ENCODE measurements at regions not wholly inside any gene's neighbourhood (a gene's known extent, or its start where the extent isn't known, plus 50 kb on each side); places are given as distances from the start of the nearest gene placed in this dataset.
"Not testable (repeated sequence)": the region's sequence is repeated elsewhere in the genome, so short reads cannot be mapped to it uniquely, and the experiment has no call there.

GRCh38 chr6:128599036-128599435 lies 78.6 kb upstream of the PTPRK start:
- no peak overlapping the region; a peak in 2 of 22 replicates for H3K27ac ChIP-seq
- H3K4me1 ChIP-seq: peaks cover 29 to 69% (median 40%) of the 10 kb centered on the region in 10 experiments

GRCh38 chr6:128598571-128598970 lies 78.2 kb upstream of the PTPRK start:
- Histone ChIP-seq H3K4me3 (no peak overlapping the region), H3K9ac (no peak overlapping the region), H3K9me3 (replicated peaks in 1 of 11) (no peaks in the 10 kb centered on the region), H3K27me3 (no peaks in the 10 kb centered on the region), H3K4me1 (peaks cover 29 to 69% (median 40%) of the 10 kb centered on the region in 10 experiments), H4K20me1 (no peaks in the 10 kb centered on the region), H3K27ac (no peak overlapping the region), H3K4me2 (peak overlapping the region in 1 of 11 experiments; percentile 61; a peak in 2 of 22 replicates), H3K36me3 (no peaks in the 10 kb centered on the region)
- TF ChIP-seq Cebpa-rat (IDR thresholded peaks at IDR 0.05): no peak

More at GRCh38 chr6:128599036-128599435, 78.6 kb upstream of the PTPRK start:
- TF ChIP-seq Cebpa-rat (IDR thresholded peaks at IDR 0.05): no peak
- Histone ChIP-seq H3K4me2 (peak overlapping the region in 5 of 11 experiments; percentile 61 to 79 (median 76); a peak in 6 of 22 replicates), H3K9me3 (replicated peaks in 1 of 11) (no peaks in the 10 kb centered on the region), H3K9ac (no peak overlapping the region), H3K36me3 (no peaks in the 10 kb centered on the region), H4K20me1 (no peaks in the 10 kb centered on the region), H3K27me3 (no peaks in the 10 kb centered on the region), H3K4me3 (no peak overlapping the region)

- Histone ChIP-seq H3K4me3 (no peak overlapping the region), H3K4me2 (peak overlapping the region in 1 of 11 experiments; percentile 49; a peak in 1 of 22 replicates), H3K27ac (no peak overlapping the region), H3K9ac (no peak overlapping the region), H4K20me1 (no peaks in the 10 kb centered on the region), H3K36me3 (no peaks in the 10 kb centered on the region), H3K4me1 (peaks cover 29 to 68% (median 40%) of the 10 kb centered on the region in 10 experiments), H3K27me3 (no peaks in the 10 kb centered on the region), H3K9me3 (replicated peaks in 1 of 11) (no peaks in the 10 kb centered on the region)
- TF ChIP-seq Cebpa-rat (IDR thresholded peaks at IDR 0.05): no peak
Observed at GRCh38 chr6:128597956-128598355, 77.6 kb upstream of the PTPRK start.

DNA sequence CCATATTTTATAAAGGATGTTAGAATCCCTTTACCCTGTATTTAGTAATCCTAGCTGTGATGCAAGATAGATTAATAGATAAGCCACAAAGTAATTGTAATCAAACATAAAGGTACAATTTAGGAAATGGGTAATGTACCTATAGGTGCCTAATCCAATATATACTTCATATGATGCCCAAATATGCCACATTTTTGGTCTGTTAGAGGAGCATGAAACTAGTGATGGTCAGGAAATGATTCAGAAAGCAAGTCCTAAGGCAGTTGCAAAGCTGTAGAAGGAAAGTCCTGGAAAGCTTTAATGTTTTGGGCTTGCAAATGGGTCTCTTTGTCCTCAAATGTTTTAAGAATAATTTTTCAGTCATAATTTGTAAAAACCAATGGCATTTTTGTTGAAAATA lies 76.6 kb upstream of the PTPRK start:
- peaks cover 29 to 58% (median 39%) of the 10 kb centered on the region in 10 experiments for H3K4me1 ChIP-seq
- H3K36me3 ChIP-seq: no peaks in the 10 kb centered on the region
- no peak overlapping the region for H3K27ac ChIP-seq
- H3K9me3 ChIP-seq (replicated peaks in 1 of 11): no peaks in the 10 kb centered on the region; a peak in 1 of 22 replicates
- no peaks in the 10 kb centered on the region for H4K20me1 ChIP-seq
- H3K4me3 ChIP-seq: no peak overlapping the region
- H3K27me3 ChIP-seq: no peaks in the 10 kb centered on the region
- peak overlapping the region in 4 of 11 experiments; percentile 23 to 57 (median 48); a peak in 5 of 22 replicates for H3K4me2 ChIP-seq
- H3K9ac ChIP-seq: no peak overlapping the region
- TF ChIP-seq Cebpa-rat (IDR thresholded peaks at IDR 0.05): no peak

DNA sequence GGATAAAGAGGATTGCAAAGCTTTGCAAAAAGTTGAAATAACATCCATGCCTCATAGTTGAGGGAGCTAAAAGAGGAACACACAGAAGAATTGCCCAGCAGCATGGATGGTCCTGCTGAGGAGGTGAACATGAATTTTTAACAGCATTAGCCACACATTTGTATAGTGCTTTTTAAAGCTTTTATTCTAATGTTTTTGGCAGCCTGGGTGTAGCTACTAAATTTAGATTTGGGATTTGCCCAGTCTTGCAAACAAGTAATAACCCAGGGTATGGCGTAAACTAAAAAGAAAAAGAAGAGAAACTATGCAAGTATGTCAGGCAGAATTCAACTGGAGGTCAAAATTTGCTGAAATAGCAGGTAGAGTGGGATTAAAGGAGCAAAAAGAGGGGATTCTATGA lies 75.1 kb upstream of the PTPRK start:
- no peak for TF ChIP-seq Cebpa-rat (IDR thresholded peaks at IDR 0.05)
- H3K4me1 ChIP-seq: peaks cover 14 to 44% (median 24%) of the 10 kb centered on the region in 10 experiments
- no peak overlapping the region for H3K27ac ChIP-seq
- H3K4me2 ChIP-seq: peak overlapping the region in 2 of 11 experiments; percentile 49 to 57; a peak in 3 of 22 replicates
- H3K36me3 ChIP-seq: no peaks in the 10 kb centered on the region
- H3K9me3 ChIP-seq (replicated peaks in 1 of 11): peaks cover 0 to 7% (median 0%) of the 10 kb centered on the region in 11 experiments; a peak in 3 of 22 replicates
- no peak overlapping the region for H3K9ac ChIP-seq
- H4K20me1 ChIP-seq: no peaks in the 10 kb centered on the region
- no peak overlapping the region for H3K4me3 ChIP-seq
- no peaks in the 10 kb centered on the region for H3K27me3 ChIP-seq

- TF ChIP-seq Cebpa-rat (IDR thresholded peaks at IDR 0.05): no peak
- Histone ChIP-seq H3K27me3 (no peaks in the 10 kb centered on the region), H3K4me3 (no peak overlapping the region), H3K27ac (no peak overlapping the region), H3K36me3 (no peaks in the 10 kb centered on the region), H3K4me2 (no peak overlapping the region), H3K4me1 (no peaks in the 10 kb centered on the region), H3K9ac (no peak overlapping the region), H4K20me1 (no peaks in the 10 kb centered on the region), H3K9me3 (replicated peaks in 1 of 11) (0 out of 22 replicates have a peak, but pooled peaks cover 0 to 3% (median 0%) of the 10 kb centered on the region in 11 experiments)
Observed at GRCh38 chr6:128586095-128586494, 65.7 kb upstream of the PTPRK start.

DNA sequence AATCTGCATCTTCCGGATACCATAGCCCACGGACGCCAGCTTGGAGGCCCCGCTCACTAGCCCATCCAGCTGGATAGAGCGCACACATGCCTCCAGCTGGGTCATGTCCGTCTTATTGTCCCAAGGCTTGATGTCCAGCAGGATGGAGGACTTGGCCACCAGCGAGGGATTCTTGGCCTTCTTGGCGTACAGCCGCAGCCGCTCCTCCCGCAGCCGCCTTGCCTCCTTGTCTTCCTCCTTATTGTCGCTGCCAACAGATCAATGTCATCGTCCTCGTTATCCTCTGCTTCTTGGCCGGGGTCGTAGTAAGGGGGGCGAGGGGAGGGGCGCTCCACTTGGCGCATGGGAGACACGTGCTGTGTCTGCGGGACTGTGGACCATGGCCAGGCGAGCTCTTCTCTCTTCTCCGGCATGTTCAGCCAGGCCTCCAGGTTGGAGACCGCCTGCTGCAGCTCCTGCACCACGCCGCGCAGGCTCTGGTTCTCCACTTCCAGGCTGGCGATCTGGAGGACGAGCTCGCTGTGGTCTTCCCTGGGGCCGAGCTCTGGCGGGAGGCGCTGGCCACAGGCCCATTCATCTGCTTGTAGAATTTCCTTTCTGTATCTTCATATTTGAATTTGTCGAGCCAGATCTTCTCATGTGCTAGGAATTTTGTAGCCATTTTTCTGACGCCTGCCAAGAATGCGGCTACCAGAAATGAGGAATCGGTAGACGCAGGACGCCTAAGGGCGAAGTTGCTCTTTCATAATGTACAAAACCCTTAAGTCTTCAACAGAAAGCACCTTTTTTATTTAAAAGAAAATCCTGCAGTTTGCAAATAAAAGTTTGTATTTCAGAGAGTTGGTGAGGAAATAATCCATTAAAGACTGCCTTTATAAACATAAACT lies 60.1 kb upstream of the PTPRK start:
- Histone ChIP-seq H3K9ac (no peak overlapping the region), H3K4me3 (no peak overlapping the region), H3K36me3 (no peaks in the 10 kb centered on the region), H3K9me3 (replicated peaks in 1 of 11) (no peaks in the 10 kb centered on the region), H3K4me1 (no peaks in the 10 kb centered on the region), H3K4me2 (no peak overlapping the region), H3K27ac (no peak overlapping the region), H4K20me1 (no peaks in the 10 kb centered on the region), H3K27me3 (no peaks in the 10 kb centered on the region)
- TF ChIP-seq Cebpa-rat (IDR thresholded peaks at IDR 0.05): no peak

DNA sequence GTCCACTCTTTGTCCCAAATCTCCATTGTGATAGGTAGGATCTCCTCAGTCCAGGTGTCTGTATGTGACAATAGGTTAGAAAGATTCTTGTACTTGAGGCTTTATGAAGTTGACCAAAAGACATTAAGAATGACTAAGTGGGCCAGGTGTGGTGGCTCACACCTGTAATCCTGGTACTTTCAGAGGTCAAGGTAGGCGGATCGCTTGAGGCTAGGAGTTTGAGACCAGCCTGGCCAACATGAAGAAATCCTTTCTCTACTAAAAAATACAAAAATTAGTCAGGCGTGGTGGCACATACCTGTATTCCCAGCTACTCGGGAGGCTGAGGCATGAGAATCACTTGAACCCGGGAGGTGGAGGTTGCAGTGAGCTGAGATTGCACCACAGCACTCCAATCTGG lies 54.9 kb upstream of the PTPRK start:
- H3K4me1 ChIP-seq; H3K9me3 ChIP-seq (replicated peaks in 1 of 11); H4K20me1 ChIP-seq; H3K27ac ChIP-seq; H3K9ac ChIP-seq; H3K36me3 ChIP-seq; H3K4me3 ChIP-seq; H3K4me2 ChIP-seq; H3K27me3 ChIP-seq: not testable (repeated sequence)

- Histone ChIP-seq H3K36me3 (no peaks in the 10 kb centered on the region), H3K27ac (no peak overlapping the region), H3K4me3 (no peak overlapping the region), H3K27me3 (no peaks in the 10 kb centered on the region), H3K9me3 (replicated peaks in 1 of 11) (no peaks in the 10 kb centered on the region; a peak in 1 of 22 replicates), H3K9ac (no peak overlapping the region), H3K4me1 (peaks cover 0 to 7% (median 0%) of the 10 kb centered on the region in 10 experiments; a peak in 4 of 20 replicates), H4K20me1 (no peaks in the 10 kb centered on the region), H3K4me2 (no peak overlapping the region)
- no peak for TF ChIP-seq Cebpa-rat (IDR thresholded peaks at IDR 0.05)
Observed at GRCh38 chr6:128574402-128574801, 54.0 kb upstream of the PTPRK start.

Data from BLaER1 treated with 17β-estradiol and CSF1 and Interleukin-3, amounts not matched to agents 10 nM and 100 nM (cell line).